ENCODE measurements at regions not wholly inside any gene's neighbourhood (a gene's known extent, or its start where the extent isn't known, plus 50 kb on each side); places are given as distances from the start of the nearest gene placed in this dataset.

- no peak overlapping the region for H2BK5ac ChIP-seq (ENCODE audit: low read depth, low read length)
- no peak overlapping the region for H3K23ac ChIP-seq (ENCODE audit: insufficient read length)
- TF ChIP-seq TEAD4 (IDR thresholded peaks at IDR 0.05; ENCODE audit: low read depth, low read length) (peak; percentile 67), CHD2 (IDR thresholded peaks at IDR 0.05; ENCODE audit: low read length) (no peak)
- no peak overlapping the region for H2BK20ac ChIP-seq (ENCODE audit: low read length)
- H3K9me3 ChIP-seq (ENCODE audit: insufficient read depth in 2 of 2, low read depth in 1 of 2, low read length in 1 of 2), result no peaks in the 10 kb centered on the region
- no peak overlapping the region for H4K91ac ChIP-seq (replicated peaks; ENCODE audit: insufficient read length, low read length)
- H3K56ac ChIP-seq (replicated peaks; ENCODE audit: insufficient read length, low read depth, low read length), result no peak overlapping the region
- H2AFZ ChIP-seq (ENCODE audit: low read length), result no peak overlapping the region
- H3K27ac ChIP-seq (ENCODE audit: low read depth, low read length), result no peak overlapping the region
- no peak overlapping the region for H2AK5ac ChIP-seq (ENCODE audit: low read depth, low read length)
- no peak overlapping the region for H3K4me3 ChIP-seq (ENCODE audit: extremely low read depth in 1 of 4, insufficient read depth in 2 of 4, low read depth in 3 of 4, low read length in 4 of 4)
- ChIA-PET POLR2A (ENCODE audit: partially characterized antibody) (no interaction called here), CTCF (ENCODE audit: partially characterized antibody) (interaction anchor here (0.9 kb wide), 1 partner anchor 136 kb away, joined by 3 read pairs; no protein-coding TSS in a partner anchor)
- H4K8ac ChIP-seq (ENCODE audit: extremely low read depth, insufficient read depth, low read length), result no peak overlapping the region
- no peaks in the 10 kb centered on the region; a peak in 3 of 7 replicates for H3K4me1 ChIP-seq (replicated peaks in 1 of 4; ENCODE audit: control insufficient read depth in 3 of 4, insufficient read depth in 4 of 4, low read length in 3 of 4)
- FAIRE-seq (no peak), DNase-seq (ENCODE audit: low read depth in 1 of 2, low spot score in 2 of 2) (peak in 1 of 2 experiments; percentile 3)
- H3K27me3 ChIP-seq (replicated peaks in 1 of 4; ENCODE audit: control insufficient read depth in 3 of 4, extremely low read depth in 1 of 4, insufficient read depth in 3 of 4, low read length in 3 of 4), result no peaks in the 10 kb centered on the region
- H3K9ac ChIP-seq (replicated peaks in 1 of 4; ENCODE audit: extremely low read depth in 1 of 4, low read depth in 3 of 4, low read length in 3 of 4), result no peak overlapping the region
- H2BK15ac ChIP-seq (ENCODE audit: low read length), result no peak overlapping the region
- H3K18ac ChIP-seq (ENCODE audit: extremely low read depth, low read length), result no peak overlapping the region
- no peak overlapping the region for H4K5ac ChIP-seq (ENCODE audit: insufficient read length, low read depth, low read length)
- no peaks in the 10 kb centered on the region for H3K23me2 ChIP-seq (ENCODE audit: low read depth, low read length)
- H3K4ac ChIP-seq (replicated peaks; ENCODE audit: insufficient read length, low read depth, low read length), result no peak overlapping the region
- H2BK120ac ChIP-seq (replicated peaks; ENCODE audit: low read depth, low read length), result no peak overlapping the region
- H3K36me3 ChIP-seq (ENCODE audit: control insufficient read depth in 2 of 4, insufficient read depth in 4 of 4, low read length in 3 of 4), result no peaks in the 10 kb centered on the region
- H2BK12ac ChIP-seq (ENCODE audit: low read depth, low read length), result no peak overlapping the region
- no peaks in the 10 kb centered on the region for H4K20me1 ChIP-seq (replicated peaks in 1 of 2; ENCODE audit: control insufficient read depth in 1 of 2, insufficient read depth in 2 of 2, low read length in 2 of 2)
- no peaks in the 10 kb centered on the region for H3K79me1 ChIP-seq (ENCODE audit: low read depth, low read length)
- no peaks in the 10 kb centered on the region for H3K79me2 ChIP-seq (ENCODE audit: control insufficient read depth in 1 of 2, insufficient read depth in 2 of 2, low read length in 2 of 2)
- 75% methylated on average over 2 of the region's 2 CpGs; no CpG with 5 or more reads in 1 of the 2 experiments for WGBS, 2 experiments (ENCODE audit: extremely low coverage in 1 of 2, insufficient coverage in 1 of 2, insufficient read length in 1 of 2, insufficient replicate concordance in 2 of 2, low coverage in 1 of 2, low lambda C conversion rate in 2 of 2, missing lambda C conversion rate in 1 of 2)
- no peak overlapping the region for H3K14ac ChIP-seq (ENCODE audit: insufficient read length)
- no peak overlapping the region for H3K4me2 ChIP-seq (ENCODE audit: insufficient read depth in 1 of 2, low read depth in 2 of 2, low read length in 2 of 2)
These were observed 208.8 kb upstream of the ADRA1D start for GRCh38 chr20:4457566-4458543.

Data from H1 (cell line).